SH-SY5Y (cell line): ENCODE measurements at regions not wholly inside any gene's neighbourhood (a gene's known extent, or its start where the extent isn't known, plus 50 kb on each side); places are given as distances from the start of the nearest gene placed in this dataset.

Experiments
- GATA2 ChIP-seq: IDR thresholded peaks from 2 replicates; pipeline ENCODE4 v1.6.1; 2011; ENCODE audit warnings: mild to moderate bottlenecking, low read depth, low read length
- GATA3 ChIP-seq: IDR thresholded peaks from 2 replicates; pipeline ENCODE4 v1.6.1; 2011; ENCODE audit warnings: low read depth, mild to moderate bottlenecking, low read length, moderate library complexity

DNA sequence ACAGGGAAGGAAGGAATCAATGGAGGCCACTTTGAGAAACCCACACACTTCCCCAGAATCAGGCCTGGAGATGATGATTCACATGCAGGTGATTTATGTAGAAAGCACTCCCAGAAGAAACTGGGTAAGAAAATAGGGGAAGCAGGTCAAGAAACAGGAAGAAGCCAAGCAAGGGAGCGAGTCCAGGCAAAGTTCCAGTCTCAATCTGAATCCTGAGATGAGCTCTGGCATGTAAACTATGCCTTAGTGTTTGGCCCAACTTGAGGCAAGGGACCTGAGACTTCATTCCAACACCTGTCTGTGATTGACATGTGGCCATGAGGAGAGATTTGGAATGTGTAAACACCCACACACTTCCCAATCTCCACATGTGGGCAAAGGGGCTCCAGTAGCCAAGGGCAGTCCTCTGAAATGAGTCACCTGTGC, 61.6 kb upstream of the CTNNB1 start:
- TF ChIP-seq GATA3 = no peak
- no peak for TF ChIP-seq GATA2
